Daoy (cell line): ENCODE measurements at regions not wholly inside any gene's neighbourhood (a gene's known extent, or its start where the extent isn't known, plus 50 kb on each side); places are given as distances from the start of the nearest gene placed in this dataset.

Experiments
- DNase-seq: peaks from one replicate; pipeline ENCODE4 v3.0.0-alpha.2; 2015; ENCODE audit warnings: low read depth

DNA sequence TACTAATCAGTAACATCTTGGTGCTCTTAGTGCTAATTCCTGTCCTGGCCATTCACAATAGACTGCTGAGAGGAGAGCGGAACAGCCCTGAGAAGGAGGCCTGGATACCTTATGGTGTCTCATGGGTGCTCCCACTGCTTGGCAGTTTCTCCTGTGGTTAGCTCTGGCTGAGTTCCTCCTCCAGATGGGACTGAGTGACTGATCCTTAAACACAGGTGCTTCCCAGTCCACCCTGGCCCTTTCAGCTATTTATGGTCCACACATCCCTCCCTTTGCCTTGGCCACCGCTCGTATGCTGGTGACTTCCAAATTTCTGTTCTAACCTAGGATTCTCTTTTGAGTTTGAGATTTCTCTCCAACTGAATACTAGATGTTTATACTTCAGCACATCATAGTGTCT lies 157.0 kb upstream of the CACNA1E start:
- no peak for DNase-seq

DNA sequence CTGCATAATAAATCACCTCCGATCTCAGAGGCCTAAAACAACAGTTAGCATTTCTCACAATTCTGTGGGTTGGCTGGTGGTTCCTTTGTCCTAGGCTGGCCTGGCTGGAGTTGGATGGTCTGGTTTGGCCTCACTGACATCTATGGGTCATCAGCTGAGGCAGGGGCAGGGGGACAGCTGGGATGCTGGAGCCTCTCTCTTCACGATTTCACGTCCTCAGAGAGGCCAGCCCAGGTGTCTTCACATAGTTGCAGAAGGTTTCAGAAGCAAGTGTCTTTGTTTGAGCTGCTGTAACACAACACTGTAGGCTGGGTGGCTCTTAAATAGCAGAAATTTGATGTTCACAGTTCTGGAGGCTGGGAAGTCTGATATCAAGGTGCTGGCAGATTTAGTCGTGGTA lies 155.5 kb upstream of the CACNA1E start:
- DNase-seq, result no peak

DNA sequence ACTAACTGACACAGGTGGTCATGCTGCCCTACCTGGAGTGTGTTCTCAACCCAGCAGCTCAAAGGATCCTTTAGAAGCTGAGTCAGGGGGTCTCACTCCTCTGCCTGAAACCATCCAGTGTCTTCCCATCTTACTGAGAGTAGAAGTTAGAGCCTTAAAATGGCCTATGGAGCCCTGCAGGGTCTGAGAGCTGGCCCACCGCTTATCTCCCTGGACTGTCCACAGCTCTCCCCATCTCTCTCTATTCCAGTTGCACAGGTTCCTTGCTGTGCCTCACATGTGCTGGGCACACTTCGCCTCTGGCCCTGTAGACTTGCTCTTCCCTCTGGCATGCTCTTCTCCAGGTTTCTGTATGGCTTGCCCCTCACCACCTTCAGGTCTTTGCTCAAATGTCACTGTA lies 148.6 kb upstream of the CACNA1E start:
- DNase-seq, result no peak

DNA sequence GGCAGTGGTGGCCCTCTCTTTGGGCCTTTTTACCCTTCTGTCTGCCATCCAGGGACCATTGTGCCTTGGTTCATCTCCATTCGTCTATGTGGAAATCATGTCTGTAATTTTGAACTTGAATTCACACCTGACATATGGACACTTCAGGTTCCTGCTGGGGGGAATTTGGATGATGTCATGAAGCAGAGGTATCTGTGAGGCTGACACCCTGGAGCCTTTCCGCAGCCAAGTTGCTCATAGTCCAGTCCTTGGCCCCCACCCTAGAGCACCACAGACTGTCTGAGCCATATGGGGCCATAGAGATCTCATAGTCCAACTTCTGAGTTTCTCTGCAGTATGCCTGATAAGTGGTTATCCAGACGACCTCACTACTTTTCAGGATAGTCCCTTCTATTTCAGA lies 147.7 kb upstream of the CACNA1E start:
- no peak for DNase-seq

DNA sequence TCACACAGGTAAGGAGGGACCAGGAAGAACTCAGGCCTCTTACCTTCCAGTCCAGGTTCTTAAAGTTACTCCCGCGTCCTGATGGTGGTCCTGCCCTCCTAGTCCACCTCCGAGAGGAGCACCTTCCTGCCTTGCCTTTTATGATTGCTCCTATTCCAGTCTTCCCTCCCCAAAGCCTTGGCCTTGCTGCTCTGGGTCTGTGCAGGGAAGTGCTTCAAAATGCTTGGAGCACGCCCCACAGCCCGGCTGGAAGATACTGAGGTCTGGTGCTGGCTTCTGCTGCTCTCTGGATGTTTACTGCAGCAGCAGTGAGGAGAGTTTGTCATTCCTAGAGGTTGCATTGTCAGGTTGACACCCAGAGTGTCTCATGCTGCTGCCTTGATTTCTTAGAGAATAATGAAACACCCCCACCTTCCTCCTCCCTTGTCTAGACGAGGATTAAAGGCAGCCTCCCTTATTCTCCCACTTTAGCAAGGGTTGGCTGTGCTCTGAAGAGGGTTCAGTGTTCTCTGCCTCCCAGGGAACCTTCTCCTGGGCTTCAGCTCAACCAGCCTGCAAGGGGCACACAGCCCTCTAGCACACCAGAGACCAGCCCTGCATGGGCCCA lies 142.2 kb upstream of the CACNA1E start:
- no peak for DNase-seq

- DNase-seq, result no peak
Measured at GRCh38 chr1:181344091-181344490, 139.2 kb upstream of the CACNA1E start.

DNA sequence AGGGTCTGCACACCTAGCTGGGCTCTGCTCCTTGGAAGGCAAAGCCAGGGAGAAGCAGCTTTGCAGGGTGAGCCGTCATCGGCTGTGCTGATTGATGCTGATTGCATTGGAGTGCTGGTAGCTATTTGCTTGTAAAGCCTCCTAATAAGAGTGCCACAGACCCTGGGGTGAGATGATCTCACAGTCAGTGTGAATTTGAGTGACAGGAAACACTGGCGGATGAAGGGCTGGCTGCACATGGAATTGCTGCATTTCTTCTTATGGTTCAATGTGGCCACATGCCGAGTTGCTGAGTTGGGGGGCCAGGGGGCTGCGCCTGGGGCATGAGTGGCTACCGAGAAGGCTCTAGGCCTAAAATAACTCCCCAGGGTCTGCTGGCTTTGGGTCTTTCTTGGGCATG lies 138.2 kb upstream of the CACNA1E start:
- no peak for DNase-seq

- no peak for DNase-seq
Measured at GRCh38 chr1:181347495-181348390, 135.6 kb upstream of the CACNA1E start.

DNA sequence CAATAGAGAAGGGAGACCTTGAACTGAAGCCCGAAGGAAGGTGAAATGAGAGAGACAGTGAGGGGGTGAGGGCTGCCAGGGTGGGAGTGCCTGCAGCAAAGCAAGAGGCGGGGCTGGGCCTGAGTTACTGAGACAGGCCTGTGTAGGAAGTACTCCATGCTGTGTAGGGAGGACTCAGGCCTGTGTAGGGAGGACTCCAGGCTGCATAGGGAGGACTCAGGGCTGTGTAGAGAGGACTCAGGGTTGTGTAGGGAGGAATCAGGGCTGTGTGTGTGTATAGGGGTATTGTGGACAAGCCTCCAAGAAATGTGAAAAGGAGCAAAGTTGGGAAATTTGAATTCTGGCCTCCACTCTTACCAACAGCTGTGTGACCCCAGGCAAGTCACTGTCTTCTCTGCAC lies 133.8 kb upstream of the CACNA1E start:
- no peak for DNase-seq

GRCh38 chr1:181350131-181350530 lies 133.2 kb upstream of the CACNA1E start:
- no peak for DNase-seq

DNA sequence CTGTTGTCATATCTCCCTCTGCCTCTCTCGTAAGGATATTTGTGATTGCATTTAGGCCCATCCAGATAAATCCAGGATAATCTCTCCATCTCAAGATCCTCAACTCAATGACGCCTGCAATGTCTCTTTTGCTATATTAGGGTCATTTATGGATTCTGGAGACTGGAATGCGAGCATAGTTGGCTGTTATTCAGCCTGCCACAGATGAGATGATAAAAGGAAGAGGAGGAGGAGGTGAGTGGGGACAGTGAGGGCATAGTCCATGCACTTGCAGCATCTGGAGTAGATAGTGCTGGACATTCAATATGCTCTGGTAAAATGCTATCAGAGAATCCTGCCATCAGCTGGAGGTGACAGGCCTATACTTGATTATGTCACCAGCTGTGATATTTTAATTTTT lies 131.6 kb upstream of the CACNA1E start:
- DNase-seq, result no peak

GRCh38 chr1:181352695-181353094 lies 130.6 kb upstream of the CACNA1E start:
- no peak for DNase-seq

- peak; percentile 46 for DNase-seq
Measured at GRCh38 chr1:181353526-181353925, 129.8 kb upstream of the CACNA1E start.

- no peak for DNase-seq
Measured at GRCh38 chr1:181354865-181355264, 128.5 kb upstream of the CACNA1E start.

DNA sequence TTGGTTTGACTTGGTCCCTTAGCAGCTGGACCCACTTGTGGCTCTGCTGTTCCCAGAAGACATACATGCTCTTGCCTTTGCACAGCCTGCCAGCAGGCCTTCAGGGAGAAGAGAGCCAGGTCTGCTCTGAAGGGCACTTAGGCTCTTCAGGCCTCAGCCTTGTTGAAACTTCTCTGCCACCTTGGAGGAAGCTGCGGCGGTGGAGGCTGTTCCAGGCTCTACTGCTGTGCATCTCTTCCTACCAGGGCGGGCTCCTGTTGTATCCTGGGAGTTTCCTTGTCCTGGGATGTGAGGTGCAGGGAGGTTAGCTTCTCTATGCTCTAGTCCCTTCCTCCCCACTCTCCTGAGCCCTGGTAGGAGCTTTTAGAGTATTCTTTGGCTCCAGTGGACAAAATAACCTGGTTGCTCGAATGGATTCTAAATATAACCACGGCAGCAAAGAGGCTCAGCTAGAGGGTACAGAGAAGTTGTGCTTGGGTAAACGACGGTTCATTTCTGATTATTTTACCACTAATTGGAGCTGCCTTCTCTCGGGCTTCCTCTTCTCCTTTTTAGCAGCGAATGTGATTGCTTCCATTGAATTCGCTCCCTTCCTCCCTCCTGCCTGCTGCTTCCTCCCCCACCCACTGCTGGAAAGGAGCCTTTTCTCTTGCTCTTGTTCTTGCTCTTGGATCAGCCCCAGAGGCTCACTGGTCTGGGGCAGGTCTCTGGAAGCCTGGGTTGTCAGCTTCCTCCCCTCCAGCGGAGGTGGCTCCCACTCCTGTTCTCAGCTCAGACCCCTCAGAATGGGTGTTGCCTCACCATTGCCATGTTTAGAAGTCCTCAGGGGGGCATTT lies 126.6 kb upstream of the CACNA1E start:
- no peak for DNase-seq

- DNase-seq, result no peak
Measured at GRCh38 chr1:181359012-181359411, 124.3 kb upstream of the CACNA1E start.

DNA sequence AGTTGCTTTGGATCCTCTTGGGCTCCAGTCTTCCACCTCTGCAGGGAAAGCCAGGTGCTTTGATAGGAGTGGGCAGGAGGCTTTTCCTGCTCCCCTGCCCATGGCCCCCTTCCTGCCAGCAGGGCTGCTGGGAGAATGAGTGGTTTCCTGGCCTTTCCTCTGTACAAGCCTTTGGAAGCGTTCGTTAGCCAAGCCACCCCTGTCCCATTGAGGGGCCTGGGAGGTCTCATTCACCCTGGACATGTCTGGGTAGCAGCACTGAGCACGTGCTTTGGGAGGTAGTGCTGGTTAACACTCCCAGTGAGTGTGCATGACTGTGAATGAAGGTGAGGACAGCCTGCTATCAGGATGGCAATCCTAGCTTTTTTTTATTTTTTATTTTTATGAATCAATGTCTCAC lies 118.5 kb upstream of the CACNA1E start:
- DNase-seq, result no peak

GRCh38 chr1:181366910-181367309 lies 116.4 kb upstream of the CACNA1E start:
- no peak for DNase-seq

GRCh38 chr1:181369416-181369815 lies 113.9 kb upstream of the CACNA1E start:
- DNase-seq, result no peak

GRCh38 chr1:181383695-181384094 lies 99.6 kb upstream of the CACNA1E start:
- DNase-seq, result peak; percentile 30

- DNase-seq, result no peak
Measured at GRCh38 chr1:181386340-181386739, 97.0 kb upstream of the CACNA1E start.

DNA sequence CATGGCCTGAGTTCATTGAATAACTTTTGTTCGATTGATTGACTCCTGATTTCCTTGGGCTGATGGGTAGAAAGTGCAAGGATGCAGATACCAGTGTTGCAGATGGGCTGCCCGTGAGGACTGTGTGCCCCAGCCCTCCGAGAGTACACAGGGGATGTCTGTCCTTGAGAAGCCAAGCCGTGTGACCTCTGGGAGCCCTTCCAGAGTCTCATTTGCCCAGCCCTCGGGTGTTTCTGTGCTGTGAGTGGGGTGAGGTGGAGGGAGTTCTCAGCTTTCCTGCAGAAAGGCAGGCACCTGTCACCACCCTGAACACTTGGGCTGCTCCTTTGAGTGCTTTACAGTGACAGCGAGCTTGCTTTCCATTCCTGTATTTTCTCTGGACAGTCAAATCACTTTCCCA lies 96.4 kb upstream of the CACNA1E start:
- no peak for DNase-seq

GRCh38 chr1:181387702-181388101 lies 95.6 kb upstream of the CACNA1E start:
- no peak for DNase-seq
